SK-N-SH (cell line): ENCODE measurements at regions not wholly inside any gene's neighbourhood (a gene's known extent, or its start where the extent isn't known, plus 50 kb on each side); places are given as distances from the start of the nearest gene placed in this dataset.

ENCODE experiments used
- CTCF ChIA-PET: fragments of 300-600, 350-600 bp; formaldehyde crosslinking; extraction: SDS; loops from one replicate; lab custom pipeline; 2021; lab: Yijun Ruan, JAX
- POLR2A ChIA-PET: fragments of 350-600 bp; sonication (Branson Sonifier 250); formaldehyde crosslinking; extraction: SDS; loops from one replicate; lab custom pipeline; 2020; ENCODE audit warnings: antibody characterized with exemption, inconsistent platforms; lab: Yijun Ruan, JAX
- DNase-seq: peaks from one replicate; pipeline ENCODE4 v3.0.0; 2012
- H2AFZ ChIP-seq: fragments of 200-600 bp; sonication (generic); 2 replicates; pipeline ENCODE4 v1.8.1; 2016; ENCODE audit warnings: antibody characterized with exemption, mild to moderate bottlenecking, low read depth
- H3F3A ChIP-seq: fragments of 200-600 bp; sonication (generic); replicated peaks from 2 replicates; pipeline ENCODE3; 2016; ENCODE audit warnings: antibody characterized with exemption, mild to moderate bottlenecking; ENCODE audit not compliant: insufficient read depth
- H3K27ac ChIP-seq, 2 experiments: fragments of 200-500 bp in 1 of 2; fragments of 200-600 bp in 1 of 2; sonication (Bioruptor generic) in 1 of 2; sonication (generic), shearing (Covaris generic) in 1 of 2; 2 replicates each; pipeline versions ENCODE4 v1.5.1 to v1.6.1; 2014 to 2016; ENCODE audit warnings: low read depth in 2 of 2, inconsistent platforms in 1 of 2, low read length in 1 of 2, mild to moderate bottlenecking in 1 of 2, mixed read lengths in 1 of 2
- H3K27me3 ChIP-seq: fragments of 200-600 bp; sonication (generic), shearing (Covaris generic); 2 replicates; pipeline ENCODE4 v1.6.1; 2016; ENCODE audit warnings: mixed run types; ENCODE audit not compliant: insufficient read depth
- H3K36me3 ChIP-seq, 2 experiments: fragments of 200-500 bp in 1 of 2; fragments of 200-600 bp in 1 of 2; sonication (Bioruptor generic) in 1 of 2; sonication (generic) in 1 of 2; replicated peaks in 1 of 2; 2 replicates each; pipeline versions ENCODE3 to v1.5.1; 2014 to 2016; ENCODE audit warnings: low read length in 1 of 2, mild to moderate bottlenecking in 1 of 2; ENCODE audit not compliant: insufficient read depth in 2 of 2, control insufficient read depth in 1 of 2
- H3K4me1 ChIP-seq, 2 experiments: fragments of 200-500 bp in 1 of 2; fragments of 200-600 bp in 1 of 2; sonication (Bioruptor generic) in 1 of 2; sonication (generic), shearing (Covaris generic) in 1 of 2; 2 replicates each; pipeline versions ENCODE4 v1.5.1 to v1.6.1; 2014 to 2016; ENCODE audit warnings: low read depth in 1 of 2, low read length in 1 of 2, mixed run types in 1 of 2; ENCODE audit not compliant: insufficient read depth in 2 of 2, control insufficient read depth in 1 of 2
- H3K4me2 ChIP-seq: fragments of 200-600 bp; sonication (generic), shearing (Covaris generic); 2 replicates; pipeline ENCODE4 v1.6.1; 2017; ENCODE audit warnings: mixed run types
- H3K4me3 ChIP-seq, 2 experiments: fragments of 200-500 bp in 1 of 2; fragments of 200-600 bp in 1 of 2; sonication (Bioruptor generic) in 1 of 2; sonication (generic), shearing (Covaris generic) in 1 of 2; 2 replicates each; pipeline versions ENCODE4 v1.5.1 to v1.8.1; 2014 to 2016; ENCODE audit warnings: low read depth in 2 of 2, inconsistent platforms in 1 of 2, low read length in 1 of 2, mild to moderate bottlenecking in 1 of 2, mixed read lengths in 1 of 2, moderate library complexity in 1 of 2
- H3K79me2 ChIP-seq: fragments of 200-600 bp; sonication (generic); 2 replicates; pipeline ENCODE4 v1.8.1; 2017; ENCODE audit warnings: mild to moderate bottlenecking; ENCODE audit not compliant: insufficient read depth
- H3K9ac ChIP-seq: fragments of 200-600 bp; sonication (generic); 2 replicates; pipeline ENCODE4 v1.6.1; 2017; ENCODE audit warnings: mixed run types
- H3K9me2 ChIP-seq: fragments of 200-600 bp; sonication (generic); 2 replicates; pipeline ENCODE4 v1.6.1; 2017; ENCODE audit warnings: mixed run types
- H3K9me3 ChIP-seq: fragments of 200-600 bp; sonication (generic); 2 replicates; pipeline ENCODE4 v1.6.1; 2017; ENCODE audit warnings: mixed run types, mild to moderate bottlenecking, moderate library complexity
- H4K20me1 ChIP-seq: fragments of 200-600 bp; sonication (generic); 2 replicates; pipeline ENCODE4 v1.6.1; 2017; ENCODE audit warnings: mild to moderate bottlenecking, mixed run types; ENCODE audit not compliant: insufficient read depth
- ELF1 ChIP-seq: IDR thresholded peaks from 2 replicates; pipeline ENCODE4 v1.4.0; 2012
- EP300 ChIP-seq, 2 experiments: IDR thresholded peaks; 2 replicates each; pipeline versions ENCODE4 v1.4.0 to v1.6.1; 2012; ENCODE audit warnings: borderline replicate concordance in 1 of 2, low read depth in 1 of 2, low read length in 1 of 2
- EZH2phosphoT487 ChIP-seq: fragments of 200-600 bp; sonication (generic); IDR thresholded peaks from 2 replicates; pipeline ENCODE4 v1.6.1; 2017; ENCODE audit warnings: low read depth, mixed run types, mild to moderate bottlenecking, antibody characterized with exemption, moderate library complexity, borderline replicate concordance
- FOSL2 ChIP-seq: IDR thresholded peaks from 2 replicates; pipeline ENCODE4 v1.4.0; 2012; ENCODE audit warnings: low read depth, mild to moderate bottlenecking, moderate library complexity, borderline replicate concordance
- FOXJ3 ChIP-seq: sonication (generic); formaldehyde crosslinking; IDR thresholded peaks from 2 replicates; pipeline ENCODE4 v1.5.1; 2020; ENCODE audit warnings: mild to moderate bottlenecking, missing genetic modification reagents
- JUND ChIP-seq: IDR thresholded peaks from 2 replicates; pipeline ENCODE4 v1.4.0; 2012
- MEF2A ChIP-seq: IDR thresholded peaks from 2 replicates; pipeline ENCODE4 v1.4.0; 2012; ENCODE audit warnings: low read depth, borderline replicate concordance
- MXI1 ChIP-seq: IDR thresholded peaks from 2 replicates; pipeline ENCODE4 v1.6.1; 2012; ENCODE audit warnings: mild to moderate bottlenecking, low read depth, low read length, improper control_type of control experiment
- NRF1 ChIP-seq: IDR thresholded peaks from 2 replicates; pipeline ENCODE4 v1.6.1; 2012; ENCODE audit warnings: low read depth, mild to moderate bottlenecking, low read length
- PBX3 ChIP-seq: IDR thresholded peaks from 2 replicates; pipeline ENCODE4; 2012
- RAD21 ChIP-seq: IDR thresholded peaks from 2 replicates; pipeline ENCODE4 v1.6.1; 2012; ENCODE audit warnings: mild to moderate bottlenecking, low read length
- RCOR1 ChIP-seq: fragments of 150-350 bp; IDR thresholded peaks from 2 replicates; pipeline ENCODE4 v1.6.1; 2017; ENCODE audit warnings: antibody characterized with exemption, low read length
- RFX5 ChIP-seq: IDR thresholded peaks from 2 replicates; pipeline ENCODE4 v1.6.1; 2012; ENCODE audit warnings: mild to moderate bottlenecking, improper control_type of control experiment, low read length
- SMC3 ChIP-seq: IDR thresholded peaks from 2 replicates; pipeline ENCODE4 v1.6.1; 2012; ENCODE audit warnings: low read depth, low read length, improper control_type of control experiment
- TEAD4 ChIP-seq: IDR thresholded peaks from 2 replicates; pipeline ENCODE4 v1.4.0; 2012; ENCODE audit warnings: mild to moderate bottlenecking, borderline replicate concordance; ENCODE audit not compliant: insufficient read depth
- USF1 ChIP-seq: IDR thresholded peaks from 2 replicates; pipeline ENCODE4 v1.4.0; 2012; ENCODE audit warnings: low read depth, borderline replicate concordance
- USF2 ChIP-seq: fragments of 150-350 bp; IDR thresholded peaks from 2 replicates; pipeline ENCODE4 v1.6.1; 2017; ENCODE audit warnings: antibody characterized with exemption, low read length, low read depth, borderline replicate concordance
- ZBTB33 ChIP-seq: IDR thresholded peaks from 2 replicates; pipeline ENCODE4 v1.4.0; 2012; ENCODE audit warnings: low read depth, borderline replicate concordance
- WGBS: methylation state at CpG from one replicate; pipeline ENCODE4 v1.1.6; 2017; ENCODE audit warnings: low lambda C conversion rate; 5-methylcytosine and 5-hydroxymethylcytosine counted together

- Histone ChIP-seq H3K36me3 (no peaks in the 10 kb centered on the region), H3K27ac (no peak overlapping the region), H3K27me3 (no peaks in the 10 kb centered on the region), H3K4me1 (no peaks in the 10 kb centered on the region), H3K9ac (no peak overlapping the region), H3K79me2 (no peaks in the 10 kb centered on the region), H2AFZ (no peak overlapping the region), H3K4me3 (no peak overlapping the region), H3K9me2 (no peaks in the 10 kb centered on the region), H3K4me2 (no peak overlapping the region), H4K20me1 (no peaks in the 10 kb centered on the region), H3F3A (no peaks in the 10 kb centered on the region), H3K9me3 (no peaks in the 10 kb centered on the region)
- TF ChIP-seq FOSL2 = no peak
- no peak for TF ChIP-seq PBX3
- no peak for TF ChIP-seq EZH2phosphoT487
- no peak for TF ChIP-seq JUND
- no peak for DNase-seq
- CTCF ChIA-PET = no interaction called here
- POLR2A ChIA-PET = no interaction called here
Measured at GRCh38 chr3:189570916-189571315, 60.3 kb upstream of the TP63 start.

GRCh38 chr3:189572249-189572648 is 58.9 kb upstream of the TP63 start:
- DNase-seq = no peak
- no peak overlapping the region for H3K4me2 ChIP-seq
- no peaks in the 10 kb centered on the region for H4K20me1 ChIP-seq
- no peaks in the 10 kb centered on the region for H3K36me3 ChIP-seq
- no peak overlapping the region for H3K27ac ChIP-seq
- H3K27me3 ChIP-seq = no peaks in the 10 kb centered on the region
- no peaks in the 10 kb centered on the region for H3K9me2 ChIP-seq
- no peaks in the 10 kb centered on the region for H3K79me2 ChIP-seq
- CTCF ChIA-PET = no interaction called here
- WGBS = 74% methylated on average over 2 of the region's 2 CpGs
- H3K4me3 ChIP-seq = no peak overlapping the region
- no peaks in the 10 kb centered on the region for H3K9me3 ChIP-seq
- H3F3A ChIP-seq = no peaks in the 10 kb centered on the region
- POLR2A ChIA-PET = no interaction called here
- TF ChIP-seq EZH2phosphoT487 = no peak
- no peak for TF ChIP-seq MEF2A
- no peak for TF ChIP-seq TEAD4
- TF ChIP-seq NRF1 = no peak
- no peak for TF ChIP-seq USF2
- no peak for TF ChIP-seq MXI1
- no peak overlapping the region for H2AFZ ChIP-seq
- no peaks in the 10 kb centered on the region for H3K4me1 ChIP-seq
- no peak overlapping the region for H3K9ac ChIP-seq

- no peak overlapping the region for H2AFZ ChIP-seq
- no peak overlapping the region for H3K4me2 ChIP-seq
- no peak overlapping the region for H3K4me3 ChIP-seq
- no peaks in the 10 kb centered on the region for H3K9me3 ChIP-seq
- H3K27me3 ChIP-seq = no peaks in the 10 kb centered on the region
- CTCF ChIA-PET = no interaction called here
- no peak overlapping the region for H3K9ac ChIP-seq
- H3F3A ChIP-seq = no peaks in the 10 kb centered on the region
- POLR2A ChIA-PET = no interaction called here
- H3K36me3 ChIP-seq = no peaks in the 10 kb centered on the region
- DNase-seq = no peak
- H3K4me1 ChIP-seq = no peaks in the 10 kb centered on the region
- no peaks in the 10 kb centered on the region for H3K9me2 ChIP-seq
- H3K27ac ChIP-seq = no peak overlapping the region
- no peaks in the 10 kb centered on the region for H4K20me1 ChIP-seq
- no peaks in the 10 kb centered on the region for H3K79me2 ChIP-seq
- TF ChIP-seq NRF1 = no peak
- TF ChIP-seq SMC3 = no peak
- no peak for TF ChIP-seq FOXJ3
- TF ChIP-seq ZBTB33 = no peak
- TF ChIP-seq USF1 = no peak
- TF ChIP-seq RFX5 = no peak
- TF ChIP-seq EP300 (IDR thresholded peaks at IDR 0.05; ENCODE audit: borderline replicate concordance in 1 of 2, low read depth in 1 of 2, low read length in 1 of 2) = no peak
- TF ChIP-seq RCOR1 = no peak
- TF ChIP-seq RAD21 = no peak
- no peak for TF ChIP-seq ELF1
- TF ChIP-seq MXI1 = no peak
- no peak for TF ChIP-seq FOSL2
- TF ChIP-seq PBX3 = no peak
Measured at GRCh38 chr3:189573004-189573403, 58.2 kb upstream of the TP63 start.
